GM12878 (cell line): ENCODE measurements at regions not wholly inside any gene's neighbourhood (a gene's known extent, or its start where the extent isn't known, plus 50 kb on each side); places are given as distances from the start of the nearest gene placed in this dataset.

Experiments used
- ATAC-seq: fragments of 200-7000 bp; cut with Tn5 transposase; 3 replicates; pipeline ENCODE4 v1.9.1; 2020; ENCODE audit warnings: mild to moderate bottlenecking, moderate library complexity
- BruUV-seq: library from RNA; stranded (reverse); fragments of 400-500 nt; replicated peaks from 2 replicates; lab custom pipeline; 2021; lab: Mats Ljungman, UMichigan
- CTCF ChIA-PET: fragments of 300-600 bp; sonication (Branson Sonifier 250); formaldehyde crosslinking; extraction: SDS; loops from one replicate; lab custom pipeline; 2021; ENCODE audit warnings: inconsistent platforms; lab: Yijun Ruan, JAX
- POLR2A ChIA-PET: fragments of 350-600 bp; formaldehyde crosslinking; extraction: SDS; loops from one replicate; lab custom pipeline; 2021; ENCODE audit warnings: inconsistent platforms; lab: Charles Lee
- RAD21 ChIA-PET: fragments of 300-600 bp; sonication (Branson Sonifier 250); formaldehyde crosslinking; loops from one replicate; lab custom pipeline; 2023; ENCODE audit warnings: antibody characterized with exemption; ENCODE audit not compliant: unreplicated experiment; lab: Charles Lee
- SMC1A ChIA-PET: fragments of 300-600 bp; sonication (Branson Sonifier 250); formaldehyde crosslinking; loops from one replicate; lab custom pipeline; 2023; ENCODE audit not compliant: unreplicated experiment, uncharacterized antibody; lab: Charles Lee
- DNase-seq: peaks from one replicate; pipeline ENCODE4 v3.0.0-alpha.2; 2011; ENCODE audit warnings: low read depth, low spot score
- FAIRE-seq: peaks from 3 replicates; lab custom pipeline; 2011; peaks lifted over from hg19 to GRCh38; lab: Jason Lieb, UNC
- H2AFZ ChIP-seq: 2 replicates; pipeline ENCODE4 v1.6.0; 2011; ENCODE audit warnings: low read depth, low read length, control low read depth; ENCODE audit not compliant: control insufficient read depth
- H3K27ac ChIP-seq: 2 replicates; pipeline ENCODE4 v1.5.1; 2011; ENCODE audit warnings: control low read depth; ENCODE audit not compliant: control insufficient read depth, insufficient read depth
- H3K27me3 ChIP-seq, 2 experiments: replicated peaks in 1 of 2; 2 replicates each; pipeline versions ENCODE4 v1.6.0 to v1.6.1; 2011; ENCODE audit warnings: low read length in 1 of 2; ENCODE audit not compliant: control insufficient read depth in 2 of 2, insufficient read depth in 2 of 2
- H3K36me3 ChIP-seq, 2 experiments: 2 replicates each; pipeline ENCODE4 v1.5.1; 2011; ENCODE audit warnings: low read length in 1 of 2; ENCODE audit not compliant: control insufficient read depth in 2 of 2, insufficient read depth in 2 of 2
- H3K4me1 ChIP-seq: 2 replicates; pipeline ENCODE4 v1.6.1; 2011; ENCODE audit warnings: mild to moderate bottlenecking, low read length, moderate library complexity, mixed read lengths; ENCODE audit not compliant: control insufficient read depth, insufficient read depth
- H3K4me2 ChIP-seq: 2 replicates; pipeline ENCODE4 v1.6.0; 2011; ENCODE audit warnings: control low read depth; ENCODE audit not compliant: control insufficient read depth, insufficient read depth
- H3K4me3 ChIP-seq: fragments of 200-600 bp; sonication (generic); 2 replicates; pipeline ENCODE4 v1.5.1; 2016
- H3K79me2 ChIP-seq: 2 replicates; pipeline ENCODE4 v1.6.0; 2011; ENCODE audit warnings: low read length; ENCODE audit not compliant: control insufficient read depth, insufficient read depth
- H3K9ac ChIP-seq: 2 replicates; pipeline ENCODE4 v1.8.0; 2011; ENCODE audit warnings: low read length, control low read depth, mixed read lengths; ENCODE audit not compliant: control insufficient read depth, insufficient read depth
- H3K9me3 ChIP-seq: replicated peaks from 3 replicates; pipeline ENCODE4 v1.5.1; 2011; ENCODE audit warnings: mild to moderate bottlenecking, low read length; ENCODE audit not compliant: control insufficient read depth, insufficient read depth
- H4K20me1 ChIP-seq: 2 replicates; pipeline ENCODE4 v1.6.0; 2011; ENCODE audit not compliant: control insufficient read depth, insufficient read depth
- CREB1 ChIP-seq: IDR thresholded peaks from 2 replicates; pipeline ENCODE4 v1.6.1; 2012; ENCODE audit warnings: low read depth, mild to moderate bottlenecking, inconsistent platforms
- HCFC1 ChIP-seq: fragments of 150-350 bp; IDR thresholded peaks from 2 replicates; pipeline ENCODE4 v1.6.1; 2014; ENCODE audit warnings: low read length
- MYC ChIP-seq: IDR thresholded peaks from 2 replicates; pipeline ENCODE4 v1.6.1; 2011; ENCODE audit warnings: mild to moderate bottlenecking, low read length, moderate library complexity, inconsistent platforms; ENCODE audit not compliant: insufficient read depth, insufficient replicate concordance, insufficient read length, severe bottlenecking
- RAD51 ChIP-seq: fragments of 450-650 bp; IDR thresholded peaks from 2 replicates; pipeline ENCODE4 v1.6.1; 2016; ENCODE audit warnings: moderate library complexity, mild to moderate bottlenecking, inconsistent platforms
- TCF7 ChIP-seq: IDR thresholded peaks from 2 replicates; pipeline ENCODE4 v1.6.1; 2014; ENCODE audit warnings: antibody characterized with exemption, borderline replicate concordance
- WGBS: methylation state at CpG from one replicate; pipeline ENCODE4 v1.1.6; 2016; ENCODE audit warnings: low lambda C conversion rate; ENCODE audit not compliant: insufficient replicate concordance, insufficient coverage; ENCODE audit errors: missing lambda C conversion rate; 5-methylcytosine and 5-hydroxymethylcytosine counted together
- in situ Hi-C: fragments of 300-500 bp; cut with MboI; formaldehyde crosslinking; loops from 9 replicates; pipeline ENCODE4 v1.14.3; 2018; ENCODE audit warnings: mixed read lengths
- intact Hi-C: fragments of 100-400 bp; cut with micrococcal nuclease; formaldehyde crosslinking; loops from one replicate; pipeline ENCODE4 v1.14.2; 2022; ENCODE audit not compliant: unreplicated experiment
- TF ChIP-seq, protein P1 (sequence below): IDR thresholded peaks from 2 replicates; pipeline ENCODE4 v1.6.1; 2012; ENCODE audit warnings: mild to moderate bottlenecking, low read depth, low read length

DNA sequence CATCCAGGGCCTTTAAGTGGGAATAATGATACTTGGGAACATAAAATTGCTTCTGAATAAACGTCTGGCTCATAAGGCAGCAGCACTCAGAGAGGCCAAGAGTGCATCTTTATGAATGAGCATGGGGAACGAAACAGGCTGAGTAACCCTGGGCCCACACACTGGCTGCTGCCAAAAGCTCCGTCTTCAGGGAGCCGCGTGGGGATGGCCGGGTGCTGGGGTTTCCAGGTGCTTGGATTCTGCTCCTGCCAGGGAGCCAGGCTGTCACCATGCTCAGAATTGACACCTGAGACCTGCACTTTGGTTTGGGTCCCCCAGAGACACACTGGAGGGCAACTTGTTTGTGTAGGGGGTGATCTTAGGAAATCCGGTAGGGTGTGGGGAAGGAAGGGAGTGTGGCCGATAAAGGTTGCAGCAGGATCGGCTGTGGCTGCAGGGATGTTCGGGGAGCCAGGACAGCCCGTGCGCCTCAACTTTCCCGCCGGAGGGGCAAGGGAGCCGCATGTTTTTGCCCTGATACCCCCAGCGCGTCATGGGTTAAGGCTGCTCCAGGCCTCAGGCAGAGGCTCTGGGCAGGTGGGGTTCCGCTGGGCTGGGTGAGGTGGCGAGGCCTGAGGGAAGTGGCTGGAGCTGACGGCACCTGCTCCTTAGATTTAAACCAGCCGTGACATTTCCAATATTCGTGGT lies 101.8 kb downstream of the YTHDF1 start:
- no peak overlapping the region for H3K27ac ChIP-seq
- in situ Hi-C loops (no loop called here), intact Hi-C loops (no loop called here)
- DNase-seq (no peak), FAIRE-seq (no peak), ATAC-seq (no peak)
- no peaks in the 10 kb centered on the region for H3K79me2 ChIP-seq
- BruUV-seq = no TSS peak
- H3K4me2 ChIP-seq = no peak overlapping the region
- no peak overlapping the region for H3K4me3 ChIP-seq
- ChIA-PET RAD21 (no interaction called here), POLR2A (no interaction called here), CTCF (no interaction called here), SMC1A (no interaction called here)
- no peaks in the 10 kb centered on the region for H3K36me3 ChIP-seq
- no peak overlapping the region for H3K9ac ChIP-seq
- H3K4me1 ChIP-seq = no peaks in the 10 kb centered on the region
- TF ChIP-seq MYC (no peak), CREB1 (no peak), HCFC1 (no peak), RAD51 (no peak), TCF7 (no peak)
- TF ChIP-seq, protein P1, sequence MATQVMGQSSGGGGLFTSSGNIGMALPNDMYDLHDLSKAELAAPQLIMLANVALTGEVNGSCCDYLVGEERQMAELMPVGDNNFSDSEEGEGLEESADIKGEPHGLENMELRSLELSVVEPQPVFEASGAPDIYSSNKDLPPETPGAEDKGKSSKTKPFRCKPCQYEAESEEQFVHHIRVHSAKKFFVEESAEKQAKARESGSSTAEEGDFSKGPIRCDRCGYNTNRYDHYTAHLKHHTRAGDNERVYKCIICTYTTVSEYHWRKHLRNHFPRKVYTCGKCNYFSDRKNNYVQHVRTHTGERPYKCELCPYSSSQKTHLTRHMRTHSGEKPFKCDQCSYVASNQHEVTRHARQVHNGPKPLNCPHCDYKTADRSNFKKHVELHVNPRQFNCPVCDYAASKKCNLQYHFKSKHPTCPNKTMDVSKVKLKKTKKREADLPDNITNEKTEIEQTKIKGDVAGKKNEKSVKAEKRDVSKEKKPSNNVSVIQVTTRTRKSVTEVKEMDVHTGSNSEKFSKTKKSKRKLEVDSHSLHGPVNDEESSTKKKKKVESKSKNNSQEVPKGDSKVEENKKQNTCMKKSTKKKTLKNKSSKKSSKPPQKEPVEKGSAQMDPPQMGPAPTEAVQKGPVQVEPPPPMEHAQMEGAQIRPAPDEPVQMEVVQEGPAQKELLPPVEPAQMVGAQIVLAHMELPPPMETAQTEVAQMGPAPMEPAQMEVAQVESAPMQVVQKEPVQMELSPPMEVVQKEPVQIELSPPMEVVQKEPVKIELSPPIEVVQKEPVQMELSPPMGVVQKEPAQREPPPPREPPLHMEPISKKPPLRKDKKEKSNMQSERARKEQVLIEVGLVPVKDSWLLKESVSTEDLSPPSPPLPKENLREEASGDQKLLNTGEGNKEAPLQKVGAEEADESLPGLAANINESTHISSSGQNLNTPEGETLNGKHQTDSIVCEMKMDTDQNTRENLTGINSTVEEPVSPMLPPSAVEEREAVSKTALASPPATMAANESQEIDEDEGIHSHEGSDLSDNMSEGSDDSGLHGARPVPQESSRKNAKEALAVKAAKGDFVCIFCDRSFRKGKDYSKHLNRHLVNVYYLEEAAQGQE = no peak
- no peaks in the 10 kb centered on the region for H4K20me1 ChIP-seq
- WGBS = 38% methylated on average over 21 of the region's 22 CpGs
- H3K27me3 ChIP-seq = 0 out of 4 replicates have a peak, but pooled peaks cover 0 to 1% of the 10 kb centered on the region in 2 experiments
- H3K9me3 ChIP-seq = no peaks in the 10 kb centered on the region; the same call in 2 of the 3 replicates
- no peak overlapping the region for H2AFZ ChIP-seq
